GM12878 (cell line): ENCODE measurements at regions not wholly inside any gene's neighbourhood (a gene's known extent, or its start where the extent isn't known, plus 50 kb on each side); places are given as distances from the start of the nearest gene placed in this dataset.

Experiments used
- ATAC-seq: fragments of 200-7000 bp; cut with Tn5 transposase; 3 replicates; pipeline ENCODE4 v1.9.1; 2020; ENCODE audit warnings: mild to moderate bottlenecking, moderate library complexity
- BruUV-seq: library from RNA; stranded (reverse); fragments of 400-500 nt; replicated peaks from 2 replicates; lab custom pipeline; 2021; lab: Mats Ljungman, UMichigan
- CTCF ChIA-PET: fragments of 300-600 bp; sonication (Branson Sonifier 250); formaldehyde crosslinking; extraction: SDS; loops from one replicate; lab custom pipeline; 2021; ENCODE audit warnings: inconsistent platforms; lab: Yijun Ruan, JAX
- POLR2A ChIA-PET: fragments of 350-600 bp; formaldehyde crosslinking; extraction: SDS; loops from one replicate; lab custom pipeline; 2021; ENCODE audit warnings: inconsistent platforms; lab: Charles Lee
- RAD21 ChIA-PET: fragments of 300-600 bp; sonication (Branson Sonifier 250); formaldehyde crosslinking; loops from one replicate; lab custom pipeline; 2023; ENCODE audit warnings: antibody characterized with exemption; ENCODE audit not compliant: unreplicated experiment; lab: Charles Lee
- SMC1A ChIA-PET: fragments of 300-600 bp; sonication (Branson Sonifier 250); formaldehyde crosslinking; loops from one replicate; lab custom pipeline; 2023; ENCODE audit not compliant: unreplicated experiment, uncharacterized antibody; lab: Charles Lee
- DNase-seq: peaks from one replicate; pipeline ENCODE4 v3.0.0-alpha.2; 2011; ENCODE audit warnings: low read depth, low spot score
- FAIRE-seq: peaks from 3 replicates; lab custom pipeline; 2011; peaks lifted over from hg19 to GRCh38; lab: Jason Lieb, UNC
- H2AFZ ChIP-seq: 2 replicates; pipeline ENCODE4 v1.6.0; 2011; ENCODE audit warnings: low read depth, low read length, control low read depth; ENCODE audit not compliant: control insufficient read depth
- H3K27ac ChIP-seq: 2 replicates; pipeline ENCODE4 v1.5.1; 2011; ENCODE audit warnings: control low read depth; ENCODE audit not compliant: control insufficient read depth, insufficient read depth
- H3K27me3 ChIP-seq, 2 experiments: replicated peaks in 1 of 2; 2 replicates each; pipeline versions ENCODE4 v1.6.0 to v1.6.1; 2011; ENCODE audit warnings: low read length in 1 of 2; ENCODE audit not compliant: control insufficient read depth in 2 of 2, insufficient read depth in 2 of 2
- H3K36me3 ChIP-seq, 2 experiments: 2 replicates each; pipeline ENCODE4 v1.5.1; 2011; ENCODE audit warnings: low read length in 1 of 2; ENCODE audit not compliant: control insufficient read depth in 2 of 2, insufficient read depth in 2 of 2
- H3K4me1 ChIP-seq: 2 replicates; pipeline ENCODE4 v1.6.1; 2011; ENCODE audit warnings: mild to moderate bottlenecking, low read length, moderate library complexity, mixed read lengths; ENCODE audit not compliant: control insufficient read depth, insufficient read depth
- H3K4me2 ChIP-seq: 2 replicates; pipeline ENCODE4 v1.6.0; 2011; ENCODE audit warnings: control low read depth; ENCODE audit not compliant: control insufficient read depth, insufficient read depth
- H3K4me3 ChIP-seq: fragments of 200-600 bp; sonication (generic); 2 replicates; pipeline ENCODE4 v1.5.1; 2016
- H3K79me2 ChIP-seq: 2 replicates; pipeline ENCODE4 v1.6.0; 2011; ENCODE audit warnings: low read length; ENCODE audit not compliant: control insufficient read depth, insufficient read depth
- H3K9ac ChIP-seq: 2 replicates; pipeline ENCODE4 v1.8.0; 2011; ENCODE audit warnings: low read length, control low read depth, mixed read lengths; ENCODE audit not compliant: control insufficient read depth, insufficient read depth
- H3K9me3 ChIP-seq: replicated peaks from 3 replicates; pipeline ENCODE4 v1.5.1; 2011; ENCODE audit warnings: mild to moderate bottlenecking, low read length; ENCODE audit not compliant: control insufficient read depth, insufficient read depth
- H4K20me1 ChIP-seq: 2 replicates; pipeline ENCODE4 v1.6.0; 2011; ENCODE audit not compliant: control insufficient read depth, insufficient read depth
- BACH1 ChIP-seq: fragments of 450-650 bp; IDR thresholded peaks from 2 replicates; pipeline ENCODE4 v1.6.1; 2017; ENCODE audit warnings: mild to moderate bottlenecking, borderline replicate concordance
- CREB1 ChIP-seq: IDR thresholded peaks from 2 replicates; pipeline ENCODE4 v1.6.1; 2012; ENCODE audit warnings: low read depth, mild to moderate bottlenecking, inconsistent platforms
- MYB ChIP-seq: fragments of 150-350 bp; IDR thresholded peaks from 2 replicates; pipeline ENCODE4 v1.6.1; 2014; ENCODE audit warnings: mild to moderate bottlenecking, low read depth, low read length, borderline replicate concordance
- NFIC ChIP-seq: IDR thresholded peaks from 2 replicates; pipeline ENCODE4 v1.6.1; 2012; ENCODE audit warnings: low read depth, mild to moderate bottlenecking, inconsistent platforms, low read length, moderate library complexity
- SIN3A ChIP-seq: IDR thresholded peaks from 2 replicates; pipeline ENCODE4 v1.6.1; 2012; ENCODE audit warnings: low read depth, low read length, improper control_type of control experiment
- WRNIP1 ChIP-seq: IDR thresholded peaks from 2 replicates; pipeline ENCODE4 v1.6.1; 2011; ENCODE audit warnings: low read depth, low read length, improper control_type of control experiment, borderline replicate concordance
- WGBS: methylation state at CpG from one replicate; pipeline ENCODE4 v1.1.6; 2016; ENCODE audit warnings: low lambda C conversion rate; ENCODE audit not compliant: insufficient replicate concordance, insufficient coverage; ENCODE audit errors: missing lambda C conversion rate; 5-methylcytosine and 5-hydroxymethylcytosine counted together
- in situ Hi-C: fragments of 300-500 bp; cut with MboI; formaldehyde crosslinking; loops from 9 replicates; pipeline ENCODE4 v1.14.3; 2018; ENCODE audit warnings: mixed read lengths
- intact Hi-C: fragments of 100-400 bp; cut with micrococcal nuclease; formaldehyde crosslinking; loops from one replicate; pipeline ENCODE4 v1.14.2; 2022; ENCODE audit not compliant: unreplicated experiment
- TF ChIP-seq, protein P1 (sequence below): fragments of 450-650 bp; IDR thresholded peaks from 2 replicates; pipeline ENCODE4 v1.6.1; 2017; ENCODE audit warnings: antibody characterized with exemption, mild to moderate bottlenecking, moderate library complexity

DNA sequence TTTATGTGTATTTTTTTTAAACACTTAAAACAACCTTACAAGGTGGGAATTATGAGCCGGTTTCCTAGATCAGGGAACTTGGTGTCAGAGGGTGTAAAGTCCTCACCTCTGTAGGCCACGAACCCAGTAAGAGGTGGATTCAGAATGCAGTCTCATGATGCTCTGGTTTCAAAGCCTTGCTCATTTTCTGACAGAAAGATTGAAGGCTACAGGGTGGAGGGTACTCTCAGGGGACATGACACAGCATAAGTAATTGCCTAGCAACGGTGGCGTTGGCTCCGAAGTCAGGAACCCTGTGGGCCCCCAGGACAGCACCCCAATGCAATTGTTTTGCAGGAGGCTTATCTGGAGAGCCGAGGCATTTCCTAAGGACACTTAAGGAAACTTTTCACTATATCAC is 794.7 kb downstream of the EFNB2 start:
- in situ Hi-C loops: no loop called here
- POLR2A ChIA-PET: no interaction called here
- SMC1A ChIA-PET: no interaction called here
- no peaks in the 10 kb centered on the region for H3K79me2 ChIP-seq
- no peaks in the 10 kb centered on the region for H3K4me1 ChIP-seq
- intact Hi-C loops: no loop called here
- H3K27me3 ChIP-seq: no peaks in the 10 kb centered on the region
- H3K36me3 ChIP-seq: no peaks in the 10 kb centered on the region
- no peaks in the 10 kb centered on the region for H3K9me3 ChIP-seq
- DNase-seq (no peak), FAIRE-seq (no peak), ATAC-seq (no peak)
- RAD21 ChIA-PET: no interaction called here
- H3K4me2 ChIP-seq: no peak overlapping the region
- H4K20me1 ChIP-seq: no peaks in the 10 kb centered on the region
- H2AFZ ChIP-seq: no peak overlapping the region
- WGBS: 24% methylated on average over 6 of the region's 6 CpGs
- H3K27ac ChIP-seq: no peak overlapping the region
- BruUV-seq: no TSS peak
- CTCF ChIA-PET: no interaction called here
- H3K9ac ChIP-seq: no peak overlapping the region
- H3K4me3 ChIP-seq: no peak overlapping the region
- TF ChIP-seq MYB (no peak), NFIC (no peak), BACH1 (no peak), WRNIP1 (no peak), CREB1 (no peak), SIN3A (no peak)
- TF ChIP-seq, protein P1, sequence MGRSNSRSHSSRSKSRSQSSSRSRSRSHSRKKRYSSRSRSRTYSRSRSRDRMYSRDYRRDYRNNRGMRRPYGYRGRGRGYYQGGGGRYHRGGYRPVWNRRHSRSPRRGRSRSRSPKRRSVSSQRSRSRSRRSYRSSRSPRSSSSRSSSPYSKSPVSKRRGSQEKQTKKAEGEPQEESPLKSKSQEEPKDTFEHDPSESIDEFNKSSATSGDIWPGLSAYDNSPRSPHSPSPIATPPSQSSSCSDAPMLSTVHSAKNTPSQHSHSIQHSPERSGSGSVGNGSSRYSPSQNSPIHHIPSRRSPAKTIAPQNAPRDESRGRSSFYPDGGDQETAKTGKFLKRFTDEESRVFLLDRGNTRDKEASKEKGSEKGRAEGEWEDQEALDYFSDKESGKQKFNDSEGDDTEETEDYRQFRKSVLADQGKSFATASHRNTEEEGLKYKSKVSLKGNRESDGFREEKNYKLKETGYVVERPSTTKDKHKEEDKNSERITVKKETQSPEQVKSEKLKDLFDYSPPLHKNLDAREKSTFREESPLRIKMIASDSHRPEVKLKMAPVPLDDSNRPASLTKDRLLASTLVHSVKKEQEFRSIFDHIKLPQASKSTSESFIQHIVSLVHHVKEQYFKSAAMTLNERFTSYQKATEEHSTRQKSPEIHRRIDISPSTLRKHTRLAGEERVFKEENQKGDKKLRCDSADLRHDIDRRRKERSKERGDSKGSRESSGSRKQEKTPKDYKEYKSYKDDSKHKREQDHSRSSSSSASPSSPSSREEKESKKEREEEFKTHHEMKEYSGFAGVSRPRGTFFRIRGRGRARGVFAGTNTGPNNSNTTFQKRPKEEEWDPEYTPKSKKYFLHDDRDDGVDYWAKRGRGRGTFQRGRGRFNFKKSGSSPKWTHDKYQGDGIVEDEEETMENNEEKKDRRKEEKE: no peak
